SK-N-MC (cell line): ENCODE measurements at regions not wholly inside any gene's neighbourhood (a gene's known extent, or its start where the extent isn't known, plus 50 kb on each side); places are given as distances from the start of the nearest gene placed in this dataset.

Experiments used
- DNase-seq: peaks from one replicate; pipeline ENCODE4 v3.0.0-alpha.2; 2011; ENCODE audit warnings: low read depth, low spot score
- H3K27ac ChIP-seq: fragments of 200-600 bp; sonication (generic); 2 replicates; pipeline ENCODE4 v1.5.1; 2016; ENCODE audit warnings: mixed run types
- H3K36me3 ChIP-seq: fragments of 200-600 bp; sonication (generic); 2 replicates; pipeline ENCODE4 v1.6.1; 2017; ENCODE audit warnings: antibody characterized with exemption, low read length, mixed read lengths; ENCODE audit not compliant: insufficient read depth
- H3K4me3 ChIP-seq: fragments of 200-600 bp; sonication (generic); 2 replicates; pipeline ENCODE4 v1.5.1; 2016
- H3K9ac ChIP-seq: fragments of 200-600 bp; sonication (generic); 2 replicates; pipeline ENCODE4 v1.8.0; 2017; ENCODE audit warnings: mixed run types, mixed read lengths; ENCODE audit not compliant: insufficient read length
- H3K9me3 ChIP-seq: fragments of 200-600 bp; sonication (generic); 2 replicates; pipeline ENCODE4 v1.6.1; 2017; ENCODE audit warnings: low read depth, mild to moderate bottlenecking, antibody characterized with exemption, low read length, moderate library complexity, mixed read lengths
- EZH2 ChIP-seq: fragments of 200-600 bp; sonication (generic); IDR thresholded peaks from one replicate; pipeline ENCODE4 v1.6.1; 2017; ENCODE audit warnings: antibody characterized with exemption
- FOXP2 ChIP-seq: optimal IDR thresholded peaks from 2 replicates; pipeline ENCODE3; 2011; ENCODE audit warnings: mild to moderate bottlenecking, moderate library complexity; ENCODE audit not compliant: insufficient read depth; ENCODE audit errors: extremely low read length, control extremely low read depth
- POLR2AphosphoS5 ChIP-seq: IDR thresholded peaks from 2 replicates; pipeline ENCODE4 v1.6.1; 2012; ENCODE audit warnings: mild to moderate bottlenecking, low read depth, low read length, borderline replicate concordance

- no peak overlapping the region for H3K9ac ChIP-seq
- no peak overlapping the region for H3K4me3 ChIP-seq
- no peaks in the 10 kb centered on the region for H3K9me3 ChIP-seq
- H3K27ac ChIP-seq: no peak overlapping the region
- TF ChIP-seq FOXP2 (no peak), EZH2 (no peak), POLR2AphosphoS5 (no peak)
- no peaks in the 10 kb centered on the region for H3K36me3 ChIP-seq
- DNase-seq: no peak
Observed at GRCh38 chr3:20680990-20681628, 495.1 kb upstream of the SGO1 start.

- DNase-seq: no peak
- Histone ChIP-seq H3K9ac (no peak overlapping the region), H3K27ac (no peak overlapping the region), H3K9me3 (no peaks in the 10 kb centered on the region), H3K4me3 (no peak overlapping the region), H3K36me3 (no peaks in the 10 kb centered on the region)
- TF ChIP-seq EZH2 (no peak), FOXP2 (no peak), POLR2AphosphoS5 (no peak)
Observed at GRCh38 chr3:20673866-20674265, 487.9 kb upstream of the SGO1 start.

GRCh38 chr3:20669675-20670074 is 483.7 kb upstream of the SGO1 start:
- Histone ChIP-seq H3K27ac (peak overlapping the region; percentile 45; the same call in 1 of the 2 replicates), H3K36me3 (no peaks in the 10 kb centered on the region), H3K4me3 (no peak overlapping the region), H3K9ac (no peak overlapping the region), H3K9me3 (no peaks in the 10 kb centered on the region)
- TF ChIP-seq FOXP2: no peak
- no peak for TF ChIP-seq POLR2AphosphoS5
- no peak for TF ChIP-seq EZH2
- no peak for DNase-seq

GRCh38 chr3:20669184-20669583 is 483.2 kb upstream of the SGO1 start:
- no peak overlapping the region for H3K9ac ChIP-seq
- no peaks in the 10 kb centered on the region for H3K36me3 ChIP-seq
- H3K27ac ChIP-seq: peak overlapping the region; percentile 45; the same call in 1 of the 2 replicates
- no peak overlapping the region for H3K4me3 ChIP-seq
- no peak for DNase-seq
- TF ChIP-seq FOXP2 (no peak), EZH2 (no peak), POLR2AphosphoS5 (no peak)
- no peaks in the 10 kb centered on the region for H3K9me3 ChIP-seq

GRCh38 chr3:20668411-20668810 is 482.4 kb upstream of the SGO1 start:
- TF ChIP-seq FOXP2 (no peak), POLR2AphosphoS5 (no peak), EZH2 (no peak)
- no peak overlapping the region for H3K27ac ChIP-seq
- no peak overlapping the region for H3K4me3 ChIP-seq
- no peak for DNase-seq
- H3K36me3 ChIP-seq: no peaks in the 10 kb centered on the region
- no peak overlapping the region for H3K9ac ChIP-seq
- no peaks in the 10 kb centered on the region for H3K9me3 ChIP-seq

- H3K9me3 ChIP-seq: no peaks in the 10 kb centered on the region
- DNase-seq: no peak
Observed at GRCh38 chr3:20666091-20666490, 480.1 kb upstream of the SGO1 start.

GRCh38 chr3:20658491-20658890 is 472.5 kb upstream of the SGO1 start:
- Histone ChIP-seq H3K4me3 (no peak overlapping the region), H3K9ac (no peak overlapping the region), H3K36me3 (no peaks in the 10 kb centered on the region), H3K27ac (no peak overlapping the region), H3K9me3 (no peaks in the 10 kb centered on the region)
- no peak for DNase-seq
- no peak for TF ChIP-seq EZH2
- TF ChIP-seq POLR2AphosphoS5: no peak
- no peak for TF ChIP-seq FOXP2

More at GRCh38 chr3:20666091-20666490, 480.1 kb upstream of the SGO1 start:
- no peak overlapping the region for H3K27ac ChIP-seq
- TF ChIP-seq FOXP2: no peak
- no peak for TF ChIP-seq POLR2AphosphoS5
- TF ChIP-seq EZH2: no peak
- no peak overlapping the region for H3K9ac ChIP-seq
- H3K4me3 ChIP-seq: no peak overlapping the region
- no peaks in the 10 kb centered on the region for H3K36me3 ChIP-seq

- Histone ChIP-seq H3K27ac (0 out of 2 replicates have a peak overlapping the region, but pooled peaks have one; percentile 19), H3K4me3 (no peak overlapping the region), H3K9me3 (no peaks in the 10 kb centered on the region), H3K9ac (no peak overlapping the region), H3K36me3 (no peaks in the 10 kb centered on the region)
- DNase-seq: no peak
- TF ChIP-seq POLR2AphosphoS5 (no peak), FOXP2 (no peak), EZH2 (no peak)
Observed at GRCh38 chr3:20657560-20657959, 471.6 kb upstream of the SGO1 start.
